Left ventricle myocardium superior (tissue), 1 donor: ENCODE measurements at regions not wholly inside any gene's neighbourhood (a gene's known extent, or its start where the extent isn't known, plus 50 kb on each side); places are given as distances from the start of the nearest gene placed in this dataset.

ENCODE experiments used
- ATAC-seq: fragments of 200-7000 bp; cut with Tn5 transposase; one replicate; pipeline ENCODE4 v1.9.1; 2020; ENCODE audit warnings: mild to moderate bottlenecking, moderate library complexity
- DNase-seq: peaks from one replicate; pipeline ENCODE4 v3.0.0-alpha.2; 2020
- intact Hi-C: fragments of 100-400 bp; cut with micrococcal nuclease; formaldehyde crosslinking; loops from one replicate; pipeline ENCODE4 v1.11.0; 2022
- donor health status: DM: no; HTN: yes; CAD: no; lungs with severe emphysema.

DNA sequence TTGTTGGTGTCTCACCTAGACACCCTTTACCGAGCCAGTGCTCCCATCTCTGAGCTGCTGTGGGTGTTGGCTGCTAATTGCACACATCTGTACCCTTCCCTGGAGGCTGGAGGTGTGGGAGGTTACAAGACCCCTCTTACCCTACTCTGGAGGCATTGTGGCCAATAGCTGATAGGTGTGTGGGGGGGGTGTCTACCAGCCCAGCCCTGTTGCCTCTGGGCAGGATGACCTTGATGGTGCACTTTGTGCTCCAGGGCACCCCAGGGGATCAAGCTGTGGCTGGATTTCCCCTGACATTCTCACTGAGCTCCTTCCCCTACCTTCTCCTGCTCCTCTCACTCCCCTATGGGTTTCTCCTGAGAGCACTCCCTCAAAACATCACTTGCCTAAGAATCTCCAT, 104.7 kb upstream of the ADPGK start:
- no peak for ATAC-seq
- no peak for DNase-seq
- intact Hi-C loops = no loop called here

- DNase-seq (no peak), ATAC-seq (no peak)
- intact Hi-C loops = no loop called here
These were observed 103.8 kb upstream of the ADPGK start for GRCh38 chr15:72887376-72887775.

DNA sequence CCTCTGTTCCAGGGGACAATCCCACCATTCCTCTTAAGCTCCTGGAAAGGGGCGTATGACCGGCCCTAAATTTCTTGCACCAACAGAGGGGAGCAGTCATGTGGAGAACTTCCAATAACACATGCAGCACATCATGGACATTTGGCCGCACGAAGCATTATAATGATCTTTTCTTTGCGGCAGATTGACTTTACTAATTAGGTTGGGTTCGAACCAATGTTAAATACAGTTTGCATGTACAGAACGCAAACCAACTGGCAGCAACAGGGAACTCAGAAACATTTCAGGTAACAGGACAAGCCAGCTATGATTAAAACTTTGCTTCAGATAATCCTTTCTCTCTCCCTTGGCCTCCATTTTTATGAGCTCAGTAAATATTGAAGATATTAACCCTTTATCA, 100.8 kb upstream of the ADPGK start:
- DNase-seq (no peak), ATAC-seq (no peak)
- intact Hi-C loops = no loop called here

DNA sequence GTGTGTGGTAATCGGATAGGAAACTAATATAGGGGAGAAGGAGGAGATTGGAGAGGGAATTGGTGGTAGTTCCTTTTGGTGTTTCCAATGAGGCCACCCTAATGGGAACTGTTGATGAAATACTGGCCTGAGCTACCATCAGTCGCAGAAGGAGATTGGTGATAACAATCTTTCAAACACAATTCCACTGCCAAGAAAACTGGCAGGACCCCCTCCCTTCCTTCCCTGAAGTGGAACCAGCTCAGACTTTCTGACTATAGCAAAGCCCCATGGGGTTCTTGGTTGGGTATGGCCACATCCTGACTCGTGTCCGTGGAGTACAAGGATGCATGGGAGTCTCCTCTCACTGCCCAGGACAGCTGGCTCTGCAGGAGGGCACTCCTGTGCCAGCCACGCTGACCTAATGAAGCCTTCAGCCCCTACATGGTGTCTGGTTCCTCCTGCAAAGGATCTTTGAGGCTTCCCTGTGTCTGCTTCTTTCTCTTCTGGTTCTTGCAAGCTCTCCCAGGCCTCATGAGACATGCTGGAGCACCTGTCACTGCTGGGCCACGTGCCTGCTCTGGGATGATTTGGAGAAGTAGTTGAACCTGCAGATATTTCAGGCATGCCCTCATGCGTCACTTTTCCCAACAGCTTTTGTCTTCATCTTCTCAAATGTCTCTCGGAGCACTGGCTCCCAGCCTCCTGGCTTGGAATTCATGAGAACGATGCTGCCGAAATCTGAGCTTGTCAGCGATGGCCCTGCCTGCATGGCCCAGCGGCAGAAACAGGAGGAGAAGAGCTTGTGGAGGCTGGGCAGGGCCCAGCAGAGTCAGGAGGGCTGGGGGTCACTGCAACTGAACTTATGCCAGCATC, 90.0 kb upstream of the ADPGK start:
- ATAC-seq = no peak
- intact Hi-C loops = no loop called here
- DNase-seq = no peak

GRCh38 chr15:72872066-72872845, 88.7 kb upstream of the ADPGK start:
- DNase-seq (no peak), ATAC-seq (no peak)
- intact Hi-C loops = no loop called here

DNA sequence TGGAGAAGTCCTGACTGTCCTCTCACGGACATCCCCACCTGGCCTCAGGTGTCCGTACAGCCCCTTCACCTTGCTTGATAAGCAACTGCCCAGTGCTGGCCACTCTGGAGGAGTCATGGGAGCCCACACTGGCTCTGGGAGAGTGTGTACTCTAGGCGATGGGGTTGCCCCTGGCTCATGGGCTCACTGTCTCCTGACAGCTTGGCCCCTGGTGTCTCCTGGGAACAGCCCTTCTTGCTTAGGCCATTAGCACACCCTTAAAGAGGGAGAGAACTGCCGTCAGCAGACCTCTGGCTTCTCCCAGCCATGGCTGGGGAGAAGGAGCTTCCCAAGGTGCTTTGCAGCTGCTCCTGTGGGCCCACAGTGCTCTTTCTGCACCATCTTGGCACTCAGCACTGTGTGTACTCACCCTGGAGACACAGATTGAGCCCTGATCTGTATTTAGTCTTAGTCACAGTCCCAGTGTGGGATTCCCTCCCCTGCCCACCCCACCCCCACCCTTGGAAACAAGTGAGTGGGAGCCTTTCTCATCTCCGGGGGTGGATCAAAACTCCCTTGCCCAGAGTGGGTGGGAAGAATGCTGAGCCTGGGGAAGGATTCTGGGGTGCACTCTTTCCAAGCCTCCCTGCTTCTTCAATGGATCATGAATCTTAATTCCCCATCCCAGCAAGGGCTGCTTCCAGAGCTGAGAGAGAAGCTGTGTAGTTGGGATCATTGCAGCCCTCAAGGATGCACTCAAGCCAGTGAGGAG, 83.5 kb upstream of the ADPGK start:
- intact Hi-C loops = no loop called here
- no peak for ATAC-seq
- no peak for DNase-seq

- intact Hi-C loops = no loop called here
- no peak for ATAC-seq
These were observed 82.6 kb upstream of the ADPGK start for GRCh38 chr15:72866182-72866581.

GRCh38 chr15:72865486-72865885, 81.9 kb upstream of the ADPGK start:
- ATAC-seq (no peak), DNase-seq (no peak)
- intact Hi-C loops = no loop called here

More at GRCh38 chr15:72866182-72866581, 82.6 kb upstream of the ADPGK start:
- no peak for DNase-seq

DNA sequence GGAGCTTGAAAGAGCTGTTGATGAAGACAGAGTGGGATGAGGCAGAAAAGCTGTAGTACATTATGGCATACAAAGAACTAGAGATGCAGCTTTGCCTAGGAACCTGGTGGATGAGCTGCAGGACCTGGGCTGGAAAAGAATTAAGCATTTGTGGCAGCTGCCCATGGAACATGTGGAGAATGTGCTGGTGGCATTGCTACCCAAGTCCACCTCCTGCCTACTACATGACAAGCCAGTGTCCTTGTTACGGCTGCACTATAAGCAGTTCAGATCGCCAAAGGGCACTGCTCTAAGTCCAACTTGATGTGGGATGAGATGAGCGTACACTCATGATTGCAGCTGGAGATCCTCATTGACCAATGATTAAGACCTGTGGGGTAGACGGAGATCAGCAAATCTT, 81.1 kb upstream of the ADPGK start:
- intact Hi-C loops = no loop called here
- DNase-seq (no peak), ATAC-seq (no peak)

GRCh38 chr15:72861354-72861910, 77.9 kb upstream of the ADPGK start:
- ATAC-seq (no peak), DNase-seq (no peak)
- intact Hi-C loops = no loop called here

DNA sequence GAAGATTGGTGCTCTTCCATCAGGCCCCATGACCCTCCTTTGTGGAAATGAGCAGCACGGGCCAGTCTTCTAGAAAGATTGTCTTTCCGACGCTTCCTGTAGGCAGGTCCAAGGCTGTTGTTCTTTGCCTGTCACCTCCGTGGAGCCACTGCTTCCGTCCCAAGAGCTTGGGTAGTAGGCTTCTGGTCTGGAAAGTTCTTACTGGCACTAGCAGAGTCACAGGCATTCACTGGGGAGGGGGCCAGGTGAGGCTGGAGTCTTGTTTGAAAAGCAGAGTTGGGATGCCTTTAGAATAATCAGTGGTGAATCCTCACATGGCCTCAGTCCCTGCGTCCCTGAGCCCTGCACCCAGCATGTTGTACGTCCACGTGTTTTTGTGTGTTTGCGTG, 76.2 kb upstream of the ADPGK start:
- no peak for ATAC-seq
- no peak for DNase-seq

GRCh38 chr15:72859017-72859756, 75.6 kb upstream of the ADPGK start:
- no peak for ATAC-seq
- intact Hi-C loops = no loop called here
- no peak for DNase-seq

More for the DNA sequence above, 76.2 kb upstream of the ADPGK start:
- intact Hi-C loops = no loop called here

- no peak for ATAC-seq
- no peak for DNase-seq
- intact Hi-C loops = no loop called here
These were observed 74.6 kb upstream of the ADPGK start for GRCh38 chr15:72858205-72858604.

- no peak for DNase-seq
- no peak for ATAC-seq
- intact Hi-C loops = no loop called here
These were observed 73.9 kb upstream of the ADPGK start for GRCh38 chr15:72857331-72858063.

GRCh38 chr15:72856549-72857040, 73.0 kb upstream of the ADPGK start:
- ATAC-seq = no peak
- no peak for DNase-seq
- intact Hi-C loops = no loop called here

- ATAC-seq (no peak), DNase-seq (no peak)
- intact Hi-C loops = no loop called here
These were observed 72.2 kb upstream of the ADPGK start for GRCh38 chr15:72855791-72856190.

GRCh38 chr15:72852273-72852672, 68.7 kb upstream of the ADPGK start:
- DNase-seq (peak; percentile 48), ATAC-seq (peak; percentile 75)
- intact Hi-C loops = no loop called here

DNA sequence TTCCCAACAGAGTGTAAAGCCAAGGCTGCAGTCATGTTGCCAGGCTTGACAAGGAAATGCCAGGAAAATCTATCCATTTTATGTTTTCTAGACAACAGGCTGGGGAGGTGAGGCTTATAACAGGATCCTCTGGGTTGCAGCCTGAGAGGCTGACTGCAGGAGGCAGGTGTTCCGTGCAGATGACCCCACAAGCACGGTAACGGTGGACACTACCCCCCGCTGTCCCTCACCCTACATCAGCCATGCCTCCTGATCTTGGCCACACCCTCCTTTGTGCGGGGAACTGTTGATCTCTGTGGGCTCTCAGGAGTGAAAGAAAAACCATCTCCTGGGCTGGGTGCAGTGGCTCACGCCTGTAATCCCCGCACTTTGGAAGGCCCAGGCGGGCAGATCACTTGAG, 68.0 kb upstream of the ADPGK start:
- ATAC-seq (no peak), DNase-seq (no peak)
- intact Hi-C loops = no loop called here
